Forelimb muscle (tissue), 1 donor: ENCODE measurements at regions not wholly inside any gene's neighbourhood (a gene's known extent, or its start where the extent isn't known, plus 50 kb on each side); places are given as distances from the start of the nearest gene placed in this dataset.

Experiments
- DNase-seq: peaks from one replicate; pipeline ENCODE4 v3.0.0-alpha.2; 2013; ENCODE audit warnings: low read depth

GRCh38 chr4:14096396-14096965 is 469.0 kb upstream of the BOD1L1 start:
- no peak for DNase-seq

DNA sequence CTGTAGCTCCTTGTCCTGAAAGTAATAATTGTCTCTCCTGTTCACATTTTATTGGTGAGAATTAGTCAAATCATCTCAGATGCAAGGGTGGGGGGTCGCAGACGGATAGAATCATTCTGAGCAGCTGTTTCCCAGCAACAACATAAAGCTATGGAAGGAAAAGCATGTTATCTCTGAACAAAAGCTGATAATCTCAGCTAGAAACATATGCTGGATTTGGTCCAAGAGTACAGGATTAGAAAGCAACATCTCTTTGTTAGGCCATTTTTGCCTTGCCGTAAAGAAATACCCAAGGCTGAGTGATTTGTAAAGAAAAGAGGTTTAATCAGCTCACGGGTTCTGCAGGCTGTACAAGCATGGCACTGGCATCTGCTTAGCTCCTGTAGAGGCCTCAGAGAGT is 472.8 kb upstream of the BOD1L1 start:
- no peak for DNase-seq

GRCh38 chr4:14110407-14110806 is 482.9 kb upstream of the BOD1L1 start:
- DNase-seq: no peak

GRCh38 chr4:14111730-14112181 is 484.2 kb upstream of the BOD1L1 start:
- no peak for DNase-seq

- no peak for DNase-seq
Observed at GRCh38 chr4:14115106-14115505, 487.6 kb upstream of the BOD1L1 start.

- DNase-seq: no peak
Observed at GRCh38 chr4:14117575-14118238, 490.2 kb upstream of the BOD1L1 start.

- no peak for DNase-seq
Observed at GRCh38 chr4:14124816-14125215, 497.3 kb upstream of the BOD1L1 start.

DNA sequence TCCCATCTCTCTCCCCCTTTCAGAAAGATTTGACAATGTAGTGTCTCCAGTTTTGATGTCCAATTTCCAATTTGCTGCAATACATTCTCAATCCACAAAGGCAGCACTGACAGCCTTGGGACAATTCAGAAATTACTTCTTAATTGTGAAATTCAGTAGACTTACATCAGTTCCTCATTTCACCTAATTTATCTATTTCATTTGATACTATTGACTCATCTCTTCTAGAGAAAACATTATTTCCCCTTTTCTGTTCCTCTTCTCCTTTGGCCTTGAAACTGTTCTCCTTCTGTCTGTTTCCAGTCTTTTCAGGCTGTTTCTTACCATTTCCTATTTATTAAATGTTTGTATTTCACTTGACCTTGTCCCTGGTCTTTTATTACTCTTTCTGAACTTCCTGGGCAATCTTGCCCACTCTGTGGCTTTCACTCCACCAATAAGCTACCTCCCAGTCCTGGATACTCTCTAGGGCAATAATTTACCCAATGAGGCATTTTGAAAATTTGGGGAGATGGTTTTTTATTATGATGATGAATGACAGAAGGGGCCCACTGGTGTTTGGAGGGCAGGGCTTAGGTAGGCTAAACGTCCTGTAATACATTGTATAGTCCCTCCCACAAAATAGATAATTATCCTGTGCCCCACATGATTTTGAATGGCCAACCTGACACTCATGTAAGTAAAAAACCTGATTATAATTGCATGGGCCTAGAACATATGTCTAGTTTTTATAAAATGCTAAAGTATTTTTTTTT is 498.0 kb upstream of the BOD1L1 start:
- no peak for DNase-seq

GRCh38 chr4:14130551-14130950 is 503.0 kb upstream of the BOD1L1 start:
- DNase-seq: no peak

DNA sequence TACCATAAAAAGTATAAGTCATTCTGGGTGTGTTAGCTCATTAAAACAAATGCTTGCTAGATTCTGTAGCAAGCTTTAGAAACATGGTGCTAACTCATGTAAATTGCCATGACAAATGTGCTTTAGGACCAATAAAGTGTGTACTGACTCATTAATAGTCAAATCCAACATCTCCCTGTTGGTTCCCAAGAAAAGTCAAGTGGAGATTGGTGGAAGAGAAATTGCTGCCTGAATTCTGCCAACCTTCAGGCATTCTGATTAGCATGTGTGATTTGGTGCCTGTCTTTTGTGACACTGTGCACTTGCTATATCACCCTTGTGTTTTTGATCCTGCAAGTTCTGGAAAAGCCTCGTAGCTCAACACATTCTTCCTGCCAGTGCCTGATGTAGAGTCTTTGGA is 503.8 kb upstream of the BOD1L1 start:
- no peak for DNase-seq

DNA sequence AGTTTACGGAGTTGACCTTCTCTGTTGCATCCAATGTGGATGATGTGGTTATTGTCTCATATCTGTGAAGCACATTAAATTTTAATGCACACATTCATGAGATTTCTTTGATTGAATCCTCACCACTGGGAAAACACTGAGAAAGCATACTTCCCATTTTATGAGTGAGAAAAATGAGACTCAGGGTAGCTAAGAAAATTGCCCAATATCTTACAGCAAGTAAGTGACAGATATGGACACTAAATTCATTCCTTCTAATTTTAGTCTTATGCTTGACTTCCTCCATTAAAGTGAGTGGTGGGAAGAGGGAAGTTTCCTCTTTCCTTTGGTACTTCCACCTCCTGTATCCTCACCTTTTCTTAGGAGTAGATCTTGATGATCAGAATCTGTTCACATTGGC is 504.8 kb upstream of the BOD1L1 start:
- DNase-seq: no peak

DNA sequence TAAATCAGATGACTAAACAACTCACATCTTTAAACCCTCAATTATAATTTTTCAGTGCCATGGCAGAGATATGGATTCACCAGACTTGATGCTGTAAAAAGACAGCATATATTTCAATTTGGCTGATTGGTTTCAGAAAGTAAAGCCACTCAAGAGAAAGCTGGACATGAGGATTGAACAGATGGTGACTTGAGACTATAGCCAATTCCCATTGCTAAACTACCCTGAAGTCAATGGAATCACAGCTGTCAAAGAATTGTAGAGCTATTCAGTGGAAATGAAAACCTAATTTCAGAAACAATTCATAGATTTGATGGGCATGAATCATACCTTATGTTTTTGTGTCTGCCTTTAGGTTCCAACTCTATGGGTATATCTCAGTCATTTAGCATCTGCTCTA is 510.6 kb upstream of the BOD1L1 start:
- no peak for DNase-seq

- DNase-seq: no peak
Observed at GRCh38 chr4:14143892-14144291, 516.4 kb upstream of the BOD1L1 start.

- DNase-seq: no peak
Observed at GRCh38 chr4:14149176-14150053, 521.9 kb upstream of the BOD1L1 start.

DNA sequence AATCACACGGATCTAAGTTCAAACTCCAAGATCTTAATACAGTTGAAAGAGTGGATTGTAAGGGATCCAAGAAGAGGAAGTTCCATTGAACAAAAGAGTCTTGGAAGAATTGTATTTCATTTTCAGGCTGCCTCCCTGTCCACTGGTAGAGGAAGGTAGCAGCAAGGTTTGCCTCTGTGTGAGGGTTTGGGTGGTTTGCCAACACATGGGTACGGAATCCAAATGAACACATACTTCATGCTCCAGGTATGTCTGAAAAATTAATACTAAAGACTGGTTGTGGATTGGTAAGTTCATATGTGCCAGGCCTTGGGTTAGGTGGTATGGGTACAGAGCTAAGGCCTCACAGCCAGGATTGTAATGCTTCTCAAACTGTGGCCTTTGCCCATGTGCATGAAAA is 523.6 kb upstream of the BOD1L1 start:
- no peak for DNase-seq

DNA sequence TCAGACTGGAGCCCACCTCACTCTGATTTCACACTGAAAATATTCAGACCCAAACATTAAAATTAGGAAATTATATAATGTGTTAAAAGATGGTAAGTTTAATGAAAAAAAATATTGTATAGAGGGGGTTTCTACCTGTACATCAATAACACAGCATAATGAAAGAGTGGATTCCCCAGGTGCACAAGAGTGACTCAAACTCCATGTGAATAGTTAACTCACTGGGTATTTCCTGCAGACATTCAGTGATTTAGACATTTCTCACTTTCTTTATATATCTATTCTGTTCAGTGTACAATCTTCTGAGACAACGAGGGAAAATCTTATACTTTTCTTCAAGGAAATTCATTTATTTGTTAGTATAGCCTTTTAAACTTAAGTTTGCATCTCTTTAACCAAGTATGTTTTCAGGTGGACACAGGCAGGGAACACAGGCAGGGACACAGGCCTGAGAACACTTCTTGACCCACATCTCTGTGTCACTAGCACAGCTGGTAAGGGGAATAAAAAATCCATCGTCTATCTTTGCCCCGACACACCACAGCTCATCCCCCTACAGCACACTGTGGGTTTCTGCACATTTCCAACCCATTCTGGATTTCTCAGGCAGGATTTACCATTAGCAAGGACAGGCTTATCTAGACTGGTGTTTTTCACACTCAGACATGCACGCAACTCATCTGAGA is 525.5 kb upstream of the BOD1L1 start:
- DNase-seq: no peak

GRCh38 chr4:14155803-14156202 is 528.3 kb upstream of the BOD1L1 start:
- DNase-seq: no peak

- no peak for DNase-seq
Observed at GRCh38 chr4:14157262-14157661, 529.7 kb upstream of the BOD1L1 start.

- no peak for DNase-seq
Observed at GRCh38 chr4:14165222-14165920, 537.8 kb upstream of the BOD1L1 start.

DNA sequence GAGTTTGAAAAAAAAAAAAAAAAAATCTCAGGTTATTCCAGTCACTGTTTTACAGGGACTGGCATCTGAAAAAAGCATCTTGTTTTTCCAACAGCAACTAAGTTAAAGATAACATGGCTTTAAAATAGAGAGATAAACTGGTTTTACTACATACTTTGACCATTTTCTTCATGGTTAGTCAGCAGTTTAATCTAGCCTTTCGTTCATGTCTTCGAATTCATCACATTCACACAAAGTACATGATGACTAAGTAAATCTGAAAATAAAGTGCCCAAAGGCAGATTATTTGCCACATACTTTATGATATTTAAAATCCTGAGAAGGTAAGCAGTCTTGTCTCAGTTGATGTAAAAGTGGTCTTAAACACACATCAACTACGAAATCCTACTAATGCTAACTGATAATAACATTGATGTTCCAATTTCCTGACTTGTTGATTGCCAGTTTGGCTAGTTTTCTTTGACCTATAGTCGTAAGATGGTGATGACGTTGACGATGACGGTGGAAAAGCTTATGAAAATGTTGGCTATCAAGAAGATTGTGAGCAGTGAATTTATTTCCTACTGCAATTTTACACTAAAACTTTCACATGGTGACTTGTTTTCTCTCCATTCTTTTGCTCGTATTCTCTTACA is 540.5 kb upstream of the BOD1L1 start:
- no peak for DNase-seq
